ENCODE measurements at regions not wholly inside any gene's neighbourhood (a gene's known extent, or its start where the extent isn't known, plus 50 kb on each side); places are given as distances from the start of the nearest gene placed in this dataset.

DNA sequence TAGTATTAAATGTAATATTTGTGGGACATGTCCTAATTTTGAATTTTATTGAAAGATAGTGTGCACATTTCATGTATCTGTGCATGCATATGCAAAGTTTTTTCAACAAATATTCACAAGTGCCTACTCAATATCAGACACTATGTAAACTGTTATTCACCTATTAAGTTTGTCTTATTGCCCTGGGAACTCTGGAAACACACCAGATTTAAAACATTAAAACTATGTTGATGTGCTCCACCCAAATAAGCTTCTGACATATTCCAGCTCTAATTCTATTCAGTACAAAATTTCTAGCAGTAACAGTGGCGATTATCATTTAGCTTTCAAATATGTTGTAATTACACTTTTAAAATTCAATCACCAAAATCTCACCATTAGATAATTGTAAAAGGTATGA, 183.1 kb upstream of the TTC29 start:
- Histone ChIP-seq H3K4me3 (ENCODE audit: extremely low read depth in 1 of 4, insufficient read depth in 2 of 4, low read depth in 3 of 4, low read length in 4 of 4) (no peak overlapping the region), H2AK5ac (ENCODE audit: low read depth, low read length) (no peak overlapping the region), H3K4me2 (ENCODE audit: insufficient read depth in 1 of 2, low read depth in 2 of 2, low read length in 2 of 2) (no peak overlapping the region), H2BK15ac (ENCODE audit: low read length) (no peak overlapping the region), H3K9me3 (ENCODE audit: insufficient read depth in 2 of 2, low read depth in 1 of 2, low read length in 1 of 2) (no peaks in the 10 kb centered on the region), H3K9ac (replicated peaks in 1 of 4; ENCODE audit: extremely low read depth in 1 of 4, low read depth in 3 of 4, low read length in 3 of 4) (no peak overlapping the region), H3K14ac (ENCODE audit: insufficient read length) (no peak overlapping the region), H4K20me1 (replicated peaks in 1 of 2; ENCODE audit: control insufficient read depth in 1 of 2, insufficient read depth in 2 of 2, low read length in 2 of 2) (no peaks in the 10 kb centered on the region), H3K18ac (ENCODE audit: extremely low read depth, low read length) (no peak overlapping the region), H3K4me1 (replicated peaks in 1 of 4; ENCODE audit: control insufficient read depth in 3 of 4, insufficient read depth in 4 of 4, low read length in 3 of 4) (no peaks in the 10 kb centered on the region), H3K56ac (replicated peaks; ENCODE audit: insufficient read length, low read depth, low read length) (no peak overlapping the region), H2BK20ac (ENCODE audit: low read length) (no peak overlapping the region), H4K8ac (ENCODE audit: extremely low read depth, insufficient read depth, low read length) (no peak overlapping the region), H3K23me2 (ENCODE audit: low read depth, low read length) (no peaks in the 10 kb centered on the region), H4K5ac (ENCODE audit: insufficient read length, low read depth, low read length) (no peak overlapping the region), H3K79me2 (ENCODE audit: control insufficient read depth in 1 of 2, insufficient read depth in 2 of 2, low read length in 2 of 2) (no peaks in the 10 kb centered on the region), H2BK120ac (replicated peaks; ENCODE audit: low read depth, low read length) (no peak overlapping the region), H3K4ac (replicated peaks; ENCODE audit: insufficient read length, low read depth, low read length) (no peak overlapping the region), H4K91ac (replicated peaks; ENCODE audit: insufficient read length, low read length) (no peak overlapping the region), H3K27me3 (replicated peaks in 1 of 4; ENCODE audit: control insufficient read depth in 3 of 4, extremely low read depth in 1 of 4, insufficient read depth in 3 of 4, low read length in 3 of 4) (no peaks in the 10 kb centered on the region), H3K36me3 (ENCODE audit: control insufficient read depth in 2 of 4, insufficient read depth in 4 of 4, low read length in 3 of 4) (no peaks in the 10 kb centered on the region), H2BK5ac (ENCODE audit: low read depth, low read length) (no peak overlapping the region), H2BK12ac (ENCODE audit: low read depth, low read length) (no peak overlapping the region), H3K79me1 (ENCODE audit: low read depth, low read length) (no peaks in the 10 kb centered on the region), H3K23ac (ENCODE audit: insufficient read length) (no peak overlapping the region), H2AFZ (ENCODE audit: low read length) (no peak overlapping the region), H3K27ac (ENCODE audit: low read depth, low read length) (no peak overlapping the region)
- TF ChIP-seq, protein P1, sequence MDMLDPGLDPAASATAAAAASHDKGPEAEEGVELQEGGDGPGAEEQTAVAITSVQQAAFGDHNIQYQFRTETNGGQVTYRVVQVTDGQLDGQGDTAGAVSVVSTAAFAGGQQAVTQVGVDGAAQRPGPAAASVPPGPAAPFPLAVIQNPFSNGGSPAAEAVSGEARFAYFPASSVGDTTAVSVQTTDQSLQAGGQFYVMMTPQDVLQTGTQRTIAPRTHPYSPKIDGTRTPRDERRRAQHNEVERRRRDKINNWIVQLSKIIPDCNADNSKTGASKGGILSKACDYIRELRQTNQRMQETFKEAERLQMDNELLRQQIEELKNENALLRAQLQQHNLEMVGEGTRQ (IDR thresholded peaks at IDR 0.05; ENCODE audit: low read length) = no peak
- TF ChIP-seq, protein P2, sequence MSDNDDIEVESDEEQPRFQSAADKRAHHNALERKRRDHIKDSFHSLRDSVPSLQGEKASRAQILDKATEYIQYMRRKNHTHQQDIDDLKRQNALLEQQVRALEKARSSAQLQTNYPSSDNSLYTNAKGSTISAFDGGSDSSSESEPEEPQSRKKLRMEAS (IDR thresholded peaks at IDR 0.05) = no peak
- no peak for TF ChIP-seq NRF1 (IDR thresholded peaks at IDR 0.05; ENCODE audit: low read depth, low read length)
- TF ChIP-seq, protein P3, sequence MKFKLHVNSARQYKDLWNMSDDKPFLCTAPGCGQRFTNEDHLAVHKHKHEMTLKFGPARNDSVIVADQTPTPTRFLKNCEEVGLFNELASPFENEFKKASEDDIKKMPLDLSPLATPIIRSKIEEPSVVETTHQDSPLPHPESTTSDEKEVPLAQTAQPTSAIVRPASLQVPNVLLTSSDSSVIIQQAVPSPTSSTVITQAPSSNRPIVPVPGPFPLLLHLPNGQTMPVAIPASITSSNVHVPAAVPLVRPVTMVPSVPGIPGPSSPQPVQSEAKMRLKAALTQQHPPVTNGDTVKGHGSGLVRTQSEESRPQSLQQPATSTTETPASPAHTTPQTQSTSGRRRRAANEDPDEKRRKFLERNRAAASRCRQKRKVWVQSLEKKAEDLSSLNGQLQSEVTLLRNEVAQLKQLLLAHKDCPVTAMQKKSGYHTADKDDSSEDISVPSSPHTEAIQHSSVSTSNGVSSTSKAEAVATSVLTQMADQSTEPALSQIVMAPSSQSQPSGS (IDR thresholded peaks at IDR 0.05; ENCODE audit: low read length) = no peak
- ChIA-PET CTCF (ENCODE audit: partially characterized antibody) (interaction anchor here (0.9 kb wide), 1 partner anchor 738 kb away, joined by 3 read pairs; no protein-coding TSS in a partner anchor), POLR2A (ENCODE audit: partially characterized antibody) (no interaction called here)
- 82% methylated on average over 1 of the region's 1 CpG; no CpG with 5 or more reads in 1 of the 2 experiments for WGBS, 2 experiments (ENCODE audit: extremely low coverage in 1 of 2, insufficient coverage in 1 of 2, insufficient read length in 1 of 2, insufficient replicate concordance in 2 of 2, low coverage in 1 of 2, low lambda C conversion rate in 2 of 2, missing lambda C conversion rate in 1 of 2)
- DNase-seq (ENCODE audit: low read depth in 1 of 2, low spot score in 2 of 2) (no peak), FAIRE-seq (no peak)
